H1 (cell line): ENCODE measurements at regions not wholly inside any gene's neighbourhood (a gene's known extent, or its start where the extent isn't known, plus 50 kb on each side); places are given as distances from the start of the nearest gene placed in this dataset.

Experiments used
- CTCF ChIA-PET: fragments of 300-600 bp; sonication (Branson Sonifier 250); formaldehyde crosslinking; loops from one replicate; lab custom pipeline; 2021; ENCODE audit not compliant: partially characterized antibody; lab: Charles Lee
- POLR2A ChIA-PET: fragments of 300-600 bp; sonication (Branson Sonifier 250); formaldehyde crosslinking; loops from one replicate; lab custom pipeline; 2021; ENCODE audit warnings: inconsistent platforms; ENCODE audit not compliant: partially characterized antibody; lab: Charles Lee
- DNase-seq, 2 experiments: peaks; one replicate each; pipeline versions ENCODE4 v3.0.0 to v3.0.0-alpha.2; 2010 to 2022; ENCODE audit warnings: low spot score in 2 of 2, low read depth in 1 of 2, mixed read lengths in 1 of 2
- FAIRE-seq: peaks from 2 replicates; lab custom pipeline; 2011; peaks lifted over from hg19 to GRCh38; lab: Jason Lieb, UNC
- H2AFZ ChIP-seq: 2 replicates; pipeline ENCODE4 v1.8.1; 2012; ENCODE audit warnings: low read length, inconsistent platforms
- H2AK5ac ChIP-seq: 2 replicates; pipeline ENCODE4 v1.6.1; 2013; ENCODE audit warnings: low read depth, low read length
- H2BK120ac ChIP-seq: replicated peaks from 2 replicates; pipeline ENCODE3; 2013; ENCODE audit warnings: low read depth, low read length, inconsistent platforms
- H2BK12ac ChIP-seq: 2 replicates; pipeline ENCODE4 v1.6.1; 2013; ENCODE audit warnings: low read depth, low read length
- H2BK15ac ChIP-seq: 2 replicates; pipeline ENCODE4 v1.6.1; 2013; ENCODE audit warnings: low read length
- H2BK20ac ChIP-seq: 2 replicates; pipeline ENCODE4 v1.6.1; 2013; ENCODE audit warnings: low read length
- H2BK5ac ChIP-seq: 2 replicates; pipeline ENCODE4 v1.6.1; 2013; ENCODE audit warnings: low read depth, low read length
- H3K14ac ChIP-seq: 2 replicates; pipeline ENCODE4 v1.6.1; 2013; ENCODE audit warnings: inconsistent platforms; ENCODE audit not compliant: insufficient read length
- H3K18ac ChIP-seq: 2 replicates; pipeline ENCODE4 v1.6.1; 2013; ENCODE audit warnings: low read length; ENCODE audit errors: extremely low read depth
- H3K23ac ChIP-seq: 2 replicates; pipeline ENCODE4 v1.6.1; 2013; ENCODE audit warnings: inconsistent platforms; ENCODE audit not compliant: insufficient read length
- H3K23me2 ChIP-seq: 2 replicates; pipeline ENCODE4 v1.6.1; 2013; ENCODE audit warnings: low read depth, low read length
- H3K27ac ChIP-seq: 2 replicates; pipeline ENCODE4 v1.6.1; 2011; ENCODE audit warnings: low read depth, low read length, inconsistent platforms
- H3K27me3 ChIP-seq, 4 experiments: replicated peaks in 1 of 4; 1 replicate in 1 of 4; 2 replicates in 3 of 4; pipeline versions ENCODE4 v1.6.1 to v1.8.1; 2011 to 2013; ENCODE audit warnings: low read length in 3 of 4, mild to moderate bottlenecking in 3 of 4, inconsistent platforms in 2 of 4, mixed read lengths in 2 of 4, moderate library complexity in 1 of 4; ENCODE audit not compliant: control insufficient read depth in 3 of 4, insufficient read depth in 3 of 4; ENCODE audit errors: extremely low read depth in 1 of 4
- H3K36me3 ChIP-seq, 4 experiments: 2 replicates each; pipeline versions ENCODE4 v1.6.1 to v1.8.1; 2011 to 2013; ENCODE audit warnings: mild to moderate bottlenecking in 4 of 4, low read length in 3 of 4, moderate library complexity in 2 of 4, control low read depth in 1 of 4, inconsistent platforms in 1 of 4; ENCODE audit not compliant: insufficient read depth in 4 of 4, control insufficient read depth in 2 of 4
- H3K4ac ChIP-seq: replicated peaks from 2 replicates; pipeline ENCODE3; 2013; ENCODE audit warnings: low read length, low read depth, mixed read lengths, inconsistent platforms; ENCODE audit not compliant: insufficient read length
- H3K4me1 ChIP-seq, 4 experiments: replicated peaks in 1 of 4; 1 replicate in 1 of 4; 2 replicates in 3 of 4; pipeline versions ENCODE4 v1.6.1 to v1.8.1; 2011 to 2013; ENCODE audit warnings: low read length in 3 of 4, inconsistent platforms in 2 of 4, mixed read lengths in 1 of 4; ENCODE audit not compliant: insufficient read depth in 4 of 4, control insufficient read depth in 3 of 4
- H3K4me2 ChIP-seq, 2 experiments: 2 replicates each; pipeline versions ENCODE4 v1.6.1 to v1.8.1; 2011 to 2013; ENCODE audit warnings: low read depth in 2 of 2, low read length in 2 of 2, control low read depth in 1 of 2, inconsistent platforms in 1 of 2, mild to moderate bottlenecking in 1 of 2; ENCODE audit not compliant: insufficient read depth in 1 of 2
- H3K4me3 ChIP-seq, 4 experiments: fragments of 200-600, 300-600 bp in 1 of 4; sonication (generic), shearing (Covaris generic), sonication (Bioruptor Twin) in 1 of 4; 2 replicates each; pipeline versions ENCODE4 v1.5.1 to v1.8.1; 2011 to 2016; ENCODE audit warnings: low read length in 4 of 4, low read depth in 3 of 4, control low read depth in 2 of 4, inconsistent platforms in 2 of 4, mild to moderate bottlenecking in 2 of 4, mixed read lengths in 1 of 4, moderate library complexity in 1 of 4; ENCODE audit not compliant: insufficient read depth in 2 of 4; ENCODE audit errors: extremely low read depth in 1 of 4
- H3K56ac ChIP-seq: replicated peaks from 2 replicates; pipeline ENCODE3; 2013; ENCODE audit warnings: low read depth, mild to moderate bottlenecking, mixed read lengths, low read length, inconsistent platforms; ENCODE audit not compliant: insufficient read length
- H3K79me1 ChIP-seq: 2 replicates; pipeline ENCODE4 v1.6.1; 2013; ENCODE audit warnings: low read depth, low read length, control low read depth
- H3K79me2 ChIP-seq, 2 experiments: 2 replicates each; pipeline versions ENCODE4 v1.6.1 to v1.8.1; 2012 to 2013; ENCODE audit warnings: low read length in 2 of 2, mild to moderate bottlenecking in 2 of 2, inconsistent platforms in 1 of 2; ENCODE audit not compliant: insufficient read depth in 2 of 2, control insufficient read depth in 1 of 2
- H3K9ac ChIP-seq, 4 experiments: replicated peaks in 1 of 4; 1 replicate in 1 of 4; 2 replicates in 3 of 4; pipeline versions ENCODE4 v1.6.1 to v1.8.1; 2011 to 2013; ENCODE audit warnings: low read depth in 3 of 4, low read length in 3 of 4, control low read depth in 2 of 4, mild to moderate bottlenecking in 2 of 4, moderate library complexity in 2 of 4, inconsistent platforms in 1 of 4; ENCODE audit errors: extremely low read depth in 1 of 4
- H3K9me3 ChIP-seq, 2 experiments: 2 replicates each; pipeline versions ENCODE4 v1.6.1 to v1.8.1; 2012 to 2013; ENCODE audit warnings: mild to moderate bottlenecking in 2 of 2, moderate library complexity in 2 of 2, control low read depth in 1 of 2, inconsistent platforms in 1 of 2, low read depth in 1 of 2, low read length in 1 of 2, mixed read lengths in 1 of 2; ENCODE audit not compliant: insufficient read depth in 2 of 2
- H4K20me1 ChIP-seq, 2 experiments: replicated peaks in 1 of 2; 2 replicates each; pipeline versions ENCODE3 to v1.8.1; 2011 to 2013; ENCODE audit warnings: inconsistent platforms in 2 of 2, low read length in 2 of 2, mild to moderate bottlenecking in 1 of 2; ENCODE audit not compliant: insufficient read depth in 2 of 2, control insufficient read depth in 1 of 2
- H4K5ac ChIP-seq: 2 replicates; pipeline ENCODE4 v1.6.1; 2013; ENCODE audit warnings: low read length, low read depth, mixed read lengths, inconsistent platforms; ENCODE audit not compliant: insufficient read length
- H4K8ac ChIP-seq: 2 replicates; pipeline ENCODE4 v1.8.0; 2013; ENCODE audit warnings: mild to moderate bottlenecking, moderate library complexity, low read length, inconsistent platforms; ENCODE audit not compliant: insufficient read depth; ENCODE audit errors: extremely low read depth
- H4K91ac ChIP-seq: replicated peaks from 2 replicates; pipeline ENCODE3; 2013; ENCODE audit warnings: low read length, mixed read lengths, inconsistent platforms; ENCODE audit not compliant: insufficient read length
- ATF3 ChIP-seq: IDR thresholded peaks from 2 replicates; pipeline ENCODE4 v1.6.1; 2011; ENCODE audit warnings: low read depth, mild to moderate bottlenecking, low read length; ENCODE audit not compliant: insufficient read depth
- MAFK ChIP-seq: IDR thresholded peaks from 2 replicates; pipeline ENCODE4 v1.6.1; 2012; ENCODE audit warnings: low read depth, mild to moderate bottlenecking, improper control_type of control experiment, low read length
- POU5F1 ChIP-seq: IDR thresholded peaks from 2 replicates; pipeline ENCODE4 v1.6.1; 2011; ENCODE audit warnings: low read depth, mild to moderate bottlenecking, low read length, moderate library complexity
- RAD21 ChIP-seq, 2 experiments: IDR thresholded peaks in 1 of 2; conservative IDR thresholded peaks in 1 of 2; 2 replicates each; pipeline ENCODE4 v1.6.1; 2011; ENCODE audit warnings: low read depth in 2 of 2, low read length in 2 of 2, improper control_type of control experiment in 1 of 2, inconsistent platforms in 1 of 2, mild to moderate bottlenecking in 1 of 2, moderate library complexity in 1 of 2
- RFX5 ChIP-seq: IDR thresholded peaks from 2 replicates; pipeline ENCODE4 v1.6.1; 2011; ENCODE audit warnings: low read depth, low read length, improper control_type of control experiment, borderline replicate concordance
- WGBS, 2 experiments: shearing (Covaris generic) in 1 of 2; methylation state at CpG; one replicate each; pipeline versions ENCODE4 v1.1.6 to v1.1.7; 2013 to 2015; ENCODE audit warnings: low lambda C conversion rate in 2 of 2, mixed read lengths in 2 of 2, inconsistent platforms in 1 of 2, low coverage in 1 of 2, missing lambda C conversion rate in 1 of 2; ENCODE audit not compliant: insufficient replicate concordance in 2 of 2, insufficient coverage in 1 of 2, insufficient read length in 1 of 2; ENCODE audit errors: extremely low coverage in 1 of 2, missing lambda C conversion rate in 1 of 2; 5-methylcytosine and 5-hydroxymethylcytosine counted together

DNA sequence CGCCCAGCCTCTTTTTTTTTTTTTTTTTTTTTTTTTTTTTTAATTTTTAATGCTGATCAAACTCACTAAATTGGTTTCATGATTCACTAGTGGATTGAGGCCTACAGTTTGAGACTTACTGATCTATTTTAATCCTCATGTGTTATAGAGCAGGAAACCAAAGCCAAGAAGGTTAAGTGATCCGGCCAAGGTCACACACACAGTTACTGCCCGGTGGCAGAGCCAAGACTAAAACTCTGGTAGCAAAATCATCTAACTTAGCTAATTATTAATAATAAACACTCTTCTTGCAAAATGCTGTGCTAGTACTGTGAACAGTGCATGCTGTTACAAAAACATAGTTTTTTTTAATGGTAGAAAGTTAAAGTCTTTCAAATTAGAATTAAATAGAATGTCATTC, 188.3 kb upstream of the NFE2L3 start:
- Histone ChIP-seq H4K91ac (no peak overlapping the region), H4K20me1 (no peaks in the 10 kb centered on the region), H3K79me2 (no peaks in the 10 kb centered on the region), H3K18ac (no peak overlapping the region), H2BK120ac (no peak overlapping the region), H2BK12ac (no peak overlapping the region), H2BK15ac (no peak overlapping the region), H3K27me3 (no peaks in the 10 kb centered on the region), H3K23ac (no peak overlapping the region), H2AFZ (no peak overlapping the region), H2AK5ac (no peak overlapping the region), H3K56ac (no peak overlapping the region), H3K14ac (no peak overlapping the region), H3K36me3 (no peaks in the 10 kb centered on the region), H3K4me1 (peaks cover 0 to 3% (median 0%) of the 10 kb centered on the region in 4 experiments; a peak in 1 of 7 replicates), H4K5ac (no peak overlapping the region), H3K23me2 (no peaks in the 10 kb centered on the region), H3K4me2 (no peak overlapping the region), H3K79me1 (no peaks in the 10 kb centered on the region), H2BK5ac (no peak overlapping the region), H3K9me3 (no peaks in the 10 kb centered on the region), H3K4me3 (no peak overlapping the region), H3K27ac (no peak overlapping the region), H3K9ac (no peak overlapping the region), H2BK20ac (no peak overlapping the region), H3K4ac (no peak overlapping the region), H4K8ac (no peak overlapping the region)
- 100% methylated on average over 3 of the region's 3 CpGs; no CpG with 5 or more reads in 1 of the 2 experiments for WGBS, 2 experiments
- ChIA-PET POLR2A (no interaction called here), CTCF (no interaction called here)
- no peak for FAIRE-seq
- no peak for TF ChIP-seq RAD21 (IDR thresholded peaks at IDR 0.05 in 1 of 2, conservative IDR thresholded peaks at IDR 0.05 in 1 of 2; ENCODE audit: low read depth in 2 of 2, low read length in 2 of 2)
- TF ChIP-seq MAFK = no peak
- no peak for TF ChIP-seq ATF3
- TF ChIP-seq RFX5 = no peak
- TF ChIP-seq POU5F1 = no peak
- DNase-seq = no peak
